H1 (cell line): ENCODE measurements at regions not wholly inside any gene's neighbourhood (a gene's known extent, or its start where the extent isn't known, plus 50 kb on each side); places are given as distances from the start of the nearest gene placed in this dataset.

ENCODE experiments used
- CEBPB ChIP-seq: IDR thresholded peaks from 2 replicates; pipeline ENCODE4 v1.6.1; 2012; ENCODE audit warnings: low read depth, low read length
- CHD7 ChIP-seq: fragments of 300-600 bp; sonication (generic); IDR thresholded peaks from 2 replicates; pipeline ENCODE4 v1.7.1; 2012; ENCODE audit warnings: low read length, moderate library complexity, mild to moderate bottlenecking, inconsistent platforms; ENCODE audit not compliant: insufficient replicate concordance
- TEAD4 ChIP-seq: IDR thresholded peaks from 2 replicates; pipeline ENCODE4 v1.6.1; 2012; ENCODE audit warnings: low read depth, low read length, inconsistent platforms, mixed read lengths

DNA sequence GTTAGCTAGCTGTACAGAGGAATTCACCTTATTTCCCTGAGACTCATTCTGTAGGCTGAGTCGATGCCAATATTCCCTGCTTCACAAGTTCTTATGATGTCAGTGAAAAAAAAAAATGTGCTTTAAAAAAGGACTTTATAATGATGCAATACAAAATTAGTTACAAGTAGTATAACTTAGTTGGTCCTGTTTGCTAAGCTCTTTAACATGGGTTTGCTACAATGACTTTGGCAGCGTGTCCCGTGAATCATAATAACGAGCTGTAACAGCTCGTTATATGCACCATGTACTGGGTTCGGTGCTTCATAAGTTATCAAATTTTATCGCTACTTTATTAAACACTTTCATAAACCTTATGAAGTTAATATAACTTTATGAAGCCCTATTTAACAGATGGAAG, 349.7 kb downstream of the LMX1A start (continued):
- TF ChIP-seq CHD7 (no peak), TEAD4 (no peak), CEBPB (no peak)
